ENCODE measurements at regions not wholly inside any gene's neighbourhood (a gene's known extent, or its start where the extent isn't known, plus 50 kb on each side); places are given as distances from the start of the nearest gene placed in this dataset.

- TF ChIP-seq CTCF (IDR thresholded peaks at IDR 0.05; ENCODE audit: borderline replicate concordance, extremely low read depth, low read length, poor library complexity, severe bottlenecking) (no peak), EZH2 (IDR thresholded peaks at IDR 0.05; ENCODE audit: borderline replicate concordance, low read depth, low read length, severe bottlenecking) (no peak)
Measured at GRCh38 chr3:139182598-139182997, 137.9 kb upstream of the PRR23C start.

Measured in DND-41 (cell line).